ENCODE measurements at regions not wholly inside any gene's neighbourhood (a gene's known extent, or its start where the extent isn't known, plus 50 kb on each side); places are given as distances from the start of the nearest gene placed in this dataset.

GRCh38 chr4:178080312-178080711 is 638.1 kb upstream of the AGA start:
- Histone ChIP-seq H3K9me3 (ENCODE audit: low read length) (no peaks in the 10 kb centered on the region), H3K4me3 (ENCODE audit: low read length) (no peak overlapping the region), H3K4me1 (ENCODE audit: insufficient read depth, low read length) (no peaks in the 10 kb centered on the region), H2AFZ (ENCODE audit: low read depth, low read length) (no peak overlapping the region), H3K27me3 (ENCODE audit: insufficient read depth, low read length) (no peaks in the 10 kb centered on the region), H3K36me3 (ENCODE audit: insufficient read depth, low read length) (no peaks in the 10 kb centered on the region)

DNA sequence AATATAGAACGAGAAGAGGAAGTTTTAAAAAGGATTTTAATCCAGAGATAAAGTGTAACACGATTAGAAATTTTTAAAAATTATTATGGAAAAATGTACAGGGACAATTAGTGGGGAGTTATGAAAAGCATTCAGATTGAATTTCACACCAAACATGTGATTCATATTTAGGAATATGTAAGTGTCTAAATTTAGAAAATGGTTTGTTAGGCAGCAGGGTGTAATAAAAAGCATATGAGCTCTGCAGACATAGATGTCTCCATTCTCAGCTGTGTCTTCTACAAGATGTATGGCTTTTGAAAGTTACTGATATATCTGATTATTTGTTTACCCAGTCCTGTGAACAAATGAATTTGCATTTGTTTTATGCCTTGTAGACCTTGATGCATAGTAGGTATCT is 638.9 kb upstream of the AGA start:
- Histone ChIP-seq H3K27me3 (ENCODE audit: insufficient read depth, low read length) (no peaks in the 10 kb centered on the region), H3K4me3 (ENCODE audit: low read length) (no peak overlapping the region), H2AFZ (ENCODE audit: low read depth, low read length) (no peak overlapping the region), H3K9me3 (ENCODE audit: low read length) (no peaks in the 10 kb centered on the region), H3K4me1 (ENCODE audit: insufficient read depth, low read length) (no peaks in the 10 kb centered on the region), H3K36me3 (ENCODE audit: insufficient read depth, low read length) (no peaks in the 10 kb centered on the region)

DNA sequence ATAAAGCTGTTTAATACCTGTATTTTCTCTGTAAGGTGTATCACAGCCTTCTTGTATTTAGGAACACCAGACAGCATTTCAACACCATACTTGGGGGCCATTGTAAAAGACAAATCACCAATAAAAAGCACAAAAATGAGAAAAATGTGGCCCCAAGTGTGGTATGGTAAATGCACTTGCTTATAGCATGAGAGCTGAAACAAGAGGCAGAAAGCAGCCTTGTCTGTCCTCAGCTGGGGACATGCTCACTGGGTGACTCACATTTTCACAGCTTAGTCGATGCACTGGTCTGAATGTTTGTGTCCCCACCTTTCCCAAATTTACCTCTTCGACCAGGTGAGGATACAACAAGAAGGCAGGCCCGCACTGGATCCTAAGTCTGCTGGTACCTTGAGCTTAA is 639.7 kb upstream of the AGA start:
- Histone ChIP-seq H3K4me3 (ENCODE audit: low read length) (no peak overlapping the region), H3K4me1 (ENCODE audit: insufficient read depth, low read length) (no peaks in the 10 kb centered on the region), H2AFZ (ENCODE audit: low read depth, low read length) (no peak overlapping the region), H3K36me3 (ENCODE audit: insufficient read depth, low read length) (no peaks in the 10 kb centered on the region), H3K9me3 (ENCODE audit: low read length) (no peaks in the 10 kb centered on the region), H3K27me3 (ENCODE audit: insufficient read depth, low read length) (no peaks in the 10 kb centered on the region)

DNA sequence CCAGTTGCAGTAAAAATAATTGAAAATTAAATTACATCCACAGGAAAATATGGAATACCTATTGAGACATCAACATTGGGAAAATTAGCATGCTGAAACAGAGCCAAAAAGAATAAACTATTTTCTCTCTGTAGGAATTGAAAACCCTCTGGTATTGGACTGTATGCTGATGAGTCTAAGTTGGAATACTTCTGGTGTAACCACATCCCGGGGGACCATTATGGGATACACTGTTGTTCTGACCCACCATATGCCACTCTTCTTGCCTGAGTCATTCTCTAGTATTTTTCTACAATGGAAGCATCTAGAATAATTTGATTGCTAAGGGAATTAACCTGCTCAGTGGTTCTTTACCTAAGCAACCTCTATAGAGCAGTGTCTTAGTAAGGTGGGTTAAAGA is 640.7 kb upstream of the AGA start:
- H3K4me1 ChIP-seq (ENCODE audit: insufficient read depth, low read length): no peaks in the 10 kb centered on the region
- H3K27me3 ChIP-seq (ENCODE audit: insufficient read depth, low read length): no peaks in the 10 kb centered on the region
- no peaks in the 10 kb centered on the region for H3K9me3 ChIP-seq (ENCODE audit: low read length)
- no peak overlapping the region for H3K4me3 ChIP-seq (ENCODE audit: low read length)
- H2AFZ ChIP-seq (ENCODE audit: low read depth, low read length): no peak overlapping the region
- no peaks in the 10 kb centered on the region for H3K36me3 ChIP-seq (ENCODE audit: insufficient read depth, low read length)

- no peaks in the 10 kb centered on the region for H3K27me3 ChIP-seq (ENCODE audit: insufficient read depth, low read length)
- no peak overlapping the region for H3K4me3 ChIP-seq (ENCODE audit: low read length)
- H3K9me3 ChIP-seq (ENCODE audit: low read length): no peaks in the 10 kb centered on the region
- no peaks in the 10 kb centered on the region for H3K36me3 ChIP-seq (ENCODE audit: insufficient read depth, low read length)
- H3K4me1 ChIP-seq (ENCODE audit: insufficient read depth, low read length): no peaks in the 10 kb centered on the region
- H2AFZ ChIP-seq (ENCODE audit: low read depth, low read length): no peak overlapping the region
Observed at GRCh38 chr4:178083968-178084367, 641.7 kb upstream of the AGA start.

GRCh38 chr4:178086320-178086719 is 644.1 kb upstream of the AGA start:
- H3K4me3 ChIP-seq (ENCODE audit: low read length): no peak overlapping the region
- H3K4me1 ChIP-seq (ENCODE audit: insufficient read depth, low read length): no peaks in the 10 kb centered on the region
- H2AFZ ChIP-seq (ENCODE audit: low read depth, low read length): no peak overlapping the region
- no peaks in the 10 kb centered on the region for H3K9me3 ChIP-seq (ENCODE audit: low read length)
- no peaks in the 10 kb centered on the region for H3K27me3 ChIP-seq (ENCODE audit: insufficient read depth, low read length)
- H3K36me3 ChIP-seq (ENCODE audit: insufficient read depth, low read length): no peaks in the 10 kb centered on the region

DNA sequence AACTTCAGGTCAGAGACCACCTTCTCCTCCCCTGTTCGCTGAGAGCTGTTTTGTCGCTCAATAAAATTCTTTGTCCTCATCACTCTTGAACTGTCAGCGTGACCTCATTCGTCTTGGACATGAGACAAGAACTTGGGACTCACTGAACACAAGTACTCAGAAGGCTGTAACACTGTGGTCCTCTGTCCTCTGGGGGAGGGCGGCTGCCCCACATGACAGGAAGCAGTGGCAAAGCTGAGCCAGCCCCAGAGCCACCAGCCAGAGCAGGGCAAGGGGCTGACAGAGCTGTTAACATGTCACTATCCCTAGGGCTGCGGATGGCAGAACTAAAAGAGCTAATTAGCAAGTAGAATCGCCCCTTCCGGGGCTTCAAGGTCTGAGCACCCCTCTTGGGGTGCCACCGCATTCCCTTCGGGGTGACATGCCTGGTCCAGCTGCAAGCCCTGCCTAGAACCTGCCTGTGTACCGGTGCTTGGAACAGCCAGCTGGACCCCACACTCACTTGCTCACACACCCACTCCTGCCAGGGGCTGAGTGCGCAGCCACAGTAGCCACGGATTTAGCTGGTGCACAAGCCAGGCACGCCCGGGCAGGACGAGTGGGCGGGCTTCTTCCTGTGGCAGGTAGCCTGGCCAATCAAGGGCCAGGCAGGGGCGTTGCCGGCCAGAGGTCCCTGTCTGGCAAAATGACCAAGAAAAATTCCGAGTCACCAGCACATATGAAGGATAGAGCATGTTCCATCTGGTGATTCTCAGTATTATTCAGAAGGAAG is 648.6 kb upstream of the AGA start:
- H3K4me3 ChIP-seq (ENCODE audit: low read length): no peak overlapping the region
- no peaks in the 10 kb centered on the region for H3K4me1 ChIP-seq (ENCODE audit: insufficient read depth, low read length)
- H3K36me3 ChIP-seq (ENCODE audit: insufficient read depth, low read length): no peaks in the 10 kb centered on the region
- no peak overlapping the region for H2AFZ ChIP-seq (ENCODE audit: low read depth, low read length)
- H3K27me3 ChIP-seq (ENCODE audit: insufficient read depth, low read length): no peaks in the 10 kb centered on the region
- no peaks in the 10 kb centered on the region for H3K9me3 ChIP-seq (ENCODE audit: low read length)

DNA sequence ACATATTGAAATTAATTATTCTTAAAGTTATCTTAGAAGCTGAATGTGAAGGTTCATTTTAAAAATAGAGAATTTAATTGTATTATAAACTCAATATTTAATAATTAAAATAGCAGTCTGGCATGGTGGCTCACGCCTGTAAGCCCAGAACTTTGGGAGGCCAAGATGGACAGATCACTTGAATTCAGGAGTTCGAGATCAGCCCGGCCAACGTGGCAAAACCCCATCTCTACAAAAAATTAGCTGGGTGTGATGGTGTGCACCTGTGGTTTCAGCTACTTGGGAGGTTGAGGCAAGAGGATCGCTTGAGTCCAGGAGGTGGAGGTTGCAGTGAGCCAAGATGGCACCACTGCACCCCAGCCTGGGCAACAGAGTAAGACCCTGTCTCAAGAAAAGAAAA is 659.9 kb upstream of the AGA start:
- H3K36me3 ChIP-seq (ENCODE audit: insufficient read depth, low read length): no peaks in the 10 kb centered on the region
- H3K27me3 ChIP-seq (ENCODE audit: insufficient read depth, low read length): no peaks in the 10 kb centered on the region
- no peaks in the 10 kb centered on the region for H3K9me3 ChIP-seq (ENCODE audit: low read length)
- H3K4me3 ChIP-seq (ENCODE audit: low read length): no peak overlapping the region
- no peaks in the 10 kb centered on the region for H3K4me1 ChIP-seq (ENCODE audit: insufficient read depth, low read length)
- H2AFZ ChIP-seq (ENCODE audit: low read depth, low read length): no peak overlapping the region

- Histone ChIP-seq H2AFZ (ENCODE audit: low read depth, low read length) (no peak overlapping the region), H3K9me3 (ENCODE audit: low read length) (no peaks in the 10 kb centered on the region), H3K4me3 (ENCODE audit: low read length) (no peak overlapping the region), H3K36me3 (ENCODE audit: insufficient read depth, low read length) (no peaks in the 10 kb centered on the region), H3K4me1 (ENCODE audit: insufficient read depth, low read length) (no peaks in the 10 kb centered on the region), H3K27me3 (ENCODE audit: insufficient read depth, low read length) (no peaks in the 10 kb centered on the region)
Observed at GRCh38 chr4:178105242-178105641, 663.0 kb upstream of the AGA start.

DNA sequence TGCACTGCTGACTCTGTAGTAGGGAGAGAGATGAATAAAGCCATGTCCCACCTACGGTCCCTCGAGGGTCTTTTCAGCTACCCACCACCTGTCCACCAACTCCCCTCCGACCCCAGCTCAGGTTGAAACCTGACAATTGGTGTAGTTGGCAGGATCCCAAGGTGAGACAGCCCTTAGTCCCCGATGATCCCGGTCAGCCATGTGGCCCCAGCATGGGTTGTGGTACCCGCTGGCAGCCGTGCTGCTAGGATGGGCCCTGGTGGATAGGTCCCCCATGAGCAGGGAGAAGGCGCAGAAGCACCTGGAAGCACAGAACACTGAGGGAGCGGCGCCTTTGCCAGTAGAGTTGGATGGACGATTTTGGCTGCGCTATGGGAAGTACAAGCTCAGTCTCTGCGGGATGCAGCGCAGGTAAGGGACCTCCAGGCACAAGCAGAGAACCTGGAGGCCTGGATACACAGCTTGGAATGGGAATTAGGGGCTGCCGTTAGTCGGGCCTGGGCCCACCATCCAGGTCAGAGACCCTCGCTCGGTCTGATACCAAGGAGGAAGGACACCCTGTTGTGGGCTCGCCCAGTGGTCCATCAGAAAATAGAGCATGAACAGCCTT is 694.6 kb upstream of the AGA start:
- Histone ChIP-seq H2AFZ (ENCODE audit: low read depth, low read length) (no peak overlapping the region), H3K4me1 (ENCODE audit: insufficient read depth, low read length) (no peaks in the 10 kb centered on the region)

DNA sequence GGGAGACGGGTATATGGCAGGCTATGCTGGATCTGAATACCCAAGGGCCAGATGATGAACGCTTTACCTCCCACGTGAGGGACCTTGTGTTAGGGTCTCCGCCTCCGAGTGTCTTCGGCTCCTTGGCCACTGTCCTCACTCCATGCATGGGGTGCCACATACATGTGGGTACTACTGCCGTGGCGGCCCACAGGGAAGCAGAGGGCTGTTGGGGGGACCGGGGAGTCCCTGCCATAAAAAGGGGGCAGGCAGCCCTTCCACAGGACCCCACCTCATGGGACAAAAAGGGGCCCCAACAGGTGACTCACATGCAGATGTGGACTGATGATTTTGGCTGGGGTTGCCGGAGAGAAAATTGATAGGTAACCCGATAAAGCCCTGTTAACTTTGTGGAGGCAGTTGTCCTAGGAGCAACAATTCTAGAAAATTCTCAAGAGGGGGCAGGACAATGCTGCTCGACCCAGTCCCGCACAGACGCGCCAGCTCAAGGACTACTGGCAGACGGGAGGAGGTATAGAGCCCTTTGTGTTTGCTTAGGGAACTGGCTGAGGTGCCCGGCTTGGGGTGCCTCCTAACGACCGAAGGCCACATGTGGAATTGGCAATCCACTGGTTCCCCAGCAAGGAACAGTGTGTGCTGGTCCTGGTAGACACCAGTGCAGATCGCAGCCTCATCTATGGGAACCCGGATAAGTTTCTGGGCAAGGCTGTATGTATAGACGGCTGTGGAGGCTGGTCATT is 695.7 kb upstream of the AGA start:
- H3K4me3 ChIP-seq (ENCODE audit: low read length): no peak overlapping the region
- no peaks in the 10 kb centered on the region for H3K4me1 ChIP-seq (ENCODE audit: insufficient read depth, low read length)
- H3K9me3 ChIP-seq (ENCODE audit: low read length): no peaks in the 10 kb centered on the region
- H2AFZ ChIP-seq (ENCODE audit: low read depth, low read length): no peak overlapping the region
- H3K27me3 ChIP-seq (ENCODE audit: insufficient read depth, low read length): no peaks in the 10 kb centered on the region
- no peaks in the 10 kb centered on the region for H3K36me3 ChIP-seq (ENCODE audit: insufficient read depth, low read length)

More for the DNA sequence above, 694.6 kb upstream of the AGA start:
- Histone ChIP-seq H3K4me3 (ENCODE audit: low read length) (no peak overlapping the region), H3K36me3 (ENCODE audit: insufficient read depth, low read length) (no peaks in the 10 kb centered on the region), H3K27me3 (ENCODE audit: insufficient read depth, low read length) (no peaks in the 10 kb centered on the region), H3K9me3 (ENCODE audit: low read length) (no peaks in the 10 kb centered on the region)

DNA sequence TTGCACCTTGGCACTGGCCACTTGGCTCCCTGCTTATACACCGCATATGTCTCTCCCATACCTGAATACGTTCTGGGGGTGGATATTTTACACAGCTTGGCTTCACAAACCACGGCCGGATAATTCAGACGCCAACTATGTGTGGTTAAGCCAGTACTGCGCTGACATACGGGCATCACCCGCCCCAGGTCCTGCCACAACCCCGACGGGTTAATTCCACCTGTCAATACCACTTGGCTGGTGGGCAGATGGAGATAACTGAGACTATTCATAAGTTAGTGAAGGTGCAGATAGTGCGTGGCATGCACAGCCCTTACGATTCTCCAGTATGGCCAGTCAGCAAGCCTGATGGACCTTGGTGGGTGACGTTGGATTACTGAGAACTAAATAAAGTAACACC is 696.3 kb upstream of the AGA start:
- Histone ChIP-seq H3K4me3 (ENCODE audit: low read length) (no peak overlapping the region), H3K9me3 (ENCODE audit: low read length) (no peaks in the 10 kb centered on the region)

GRCh38 chr4:178140326-178140915 is 698.2 kb upstream of the AGA start:
- Histone ChIP-seq H3K27me3 (ENCODE audit: insufficient read depth, low read length) (no peaks in the 10 kb centered on the region), H2AFZ (ENCODE audit: low read depth, low read length) (no peak overlapping the region), H3K4me3 (ENCODE audit: low read length) (no peak overlapping the region), H3K4me1 (ENCODE audit: insufficient read depth, low read length) (no peaks in the 10 kb centered on the region), H3K9me3 (ENCODE audit: low read length) (no peaks in the 10 kb centered on the region), H3K36me3 (ENCODE audit: insufficient read depth, low read length) (no peaks in the 10 kb centered on the region)

More for the DNA sequence above, 696.3 kb upstream of the AGA start:
- H3K27me3 ChIP-seq (ENCODE audit: insufficient read depth, low read length): no peaks in the 10 kb centered on the region
- no peaks in the 10 kb centered on the region for H3K36me3 ChIP-seq (ENCODE audit: insufficient read depth, low read length)
- no peaks in the 10 kb centered on the region for H3K4me1 ChIP-seq (ENCODE audit: insufficient read depth, low read length)
- H2AFZ ChIP-seq (ENCODE audit: low read depth, low read length): no peak overlapping the region

All from neuron (in vitro differentiated cells).